ENCODE measurements at regions not wholly inside any gene's neighbourhood (a gene's known extent, or its start where the extent isn't known, plus 50 kb on each side); places are given as distances from the start of the nearest gene placed in this dataset.

- no peak for DNase-seq (ENCODE audit: low read depth)
Observed at GRCh38 chr16:87065446-87066132, 251.6 kb downstream of the C16orf95 start.

DNA sequence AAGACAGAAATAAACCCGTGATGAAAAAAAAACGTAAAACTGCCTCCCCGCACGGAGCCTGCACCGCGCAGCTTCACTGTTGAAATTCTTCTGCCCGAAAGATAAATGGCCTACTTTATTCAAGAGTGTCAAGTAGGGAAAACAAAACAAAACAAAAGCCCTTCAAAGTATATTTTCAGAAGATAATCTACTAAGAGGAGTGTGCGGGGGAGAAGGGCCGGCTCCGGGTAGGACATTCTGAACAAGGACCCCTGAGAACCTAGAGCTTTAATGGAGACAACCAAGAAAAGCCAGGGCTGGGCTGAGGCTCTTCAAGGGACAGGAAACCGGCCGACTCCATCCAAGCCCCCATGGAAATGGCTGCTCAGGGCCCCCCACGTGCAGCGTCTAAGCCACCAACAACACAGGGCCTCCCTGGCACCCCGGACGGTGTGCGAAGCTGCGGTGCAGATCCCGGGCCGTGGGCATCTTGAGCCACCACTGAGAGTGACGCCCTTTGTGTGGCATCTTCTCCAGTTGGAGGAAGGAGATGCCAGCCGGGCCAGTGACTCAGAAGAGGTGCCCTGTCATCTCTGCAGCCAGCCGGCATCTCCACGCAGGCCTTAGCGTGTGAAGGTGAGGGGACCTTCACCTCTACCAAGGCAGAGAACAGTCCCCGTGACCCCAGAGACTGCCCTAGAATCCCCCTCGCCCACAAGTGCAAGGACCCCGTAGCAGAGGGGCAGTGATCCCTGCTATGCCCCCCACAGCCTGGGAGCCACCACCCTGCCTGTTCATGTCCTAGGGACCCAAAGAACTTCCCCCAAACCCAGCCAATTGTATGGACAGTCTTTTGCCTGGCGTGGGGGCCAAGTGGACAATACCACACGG is 250.8 kb downstream of the C16orf95 start:
- no peak for DNase-seq (ENCODE audit: low read depth)

DNA sequence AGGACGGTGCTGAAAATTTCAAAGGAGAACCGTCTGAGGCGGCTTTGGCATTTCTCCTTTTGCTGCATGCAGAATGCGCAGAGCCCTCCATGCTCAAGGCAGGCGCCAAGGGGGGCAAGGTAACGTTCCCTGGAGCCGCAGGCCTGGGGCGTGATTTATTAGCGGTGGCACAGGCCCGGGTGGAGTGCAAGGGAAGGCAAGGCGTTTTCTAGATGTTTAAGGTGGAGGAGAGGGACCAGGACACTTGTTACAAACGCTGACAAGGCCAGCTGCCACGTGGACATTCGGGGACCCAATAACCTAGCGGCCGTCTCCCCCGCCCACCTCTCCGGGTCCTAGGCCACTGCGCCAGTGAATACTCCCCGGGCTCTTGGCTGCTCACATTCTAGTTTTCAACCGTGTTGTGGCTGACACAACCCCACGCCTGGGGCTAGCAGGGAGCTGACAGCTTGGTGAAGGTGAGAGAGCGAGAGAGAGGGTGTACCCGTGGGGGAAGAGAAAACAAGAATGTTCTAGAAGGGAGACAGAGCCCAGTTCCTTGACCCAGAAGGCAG is 250.1 kb downstream of the C16orf95 start:
- no peak for DNase-seq (ENCODE audit: low read depth)

- DNase-seq (ENCODE audit: low read depth) = no peak
Observed at GRCh38 chr16:87067836-87068761, 249.1 kb downstream of the C16orf95 start.

- no peak for DNase-seq (ENCODE audit: low read depth)
Observed at GRCh38 chr16:87068762-87069150, 248.4 kb downstream of the C16orf95 start.

GRCh38 chr16:87070657-87071056 is 246.5 kb downstream of the C16orf95 start:
- DNase-seq (ENCODE audit: low read depth) = no peak

GRCh38 chr16:87072101-87072500 is 245.1 kb downstream of the C16orf95 start:
- no peak for DNase-seq (ENCODE audit: low read depth)

DNA sequence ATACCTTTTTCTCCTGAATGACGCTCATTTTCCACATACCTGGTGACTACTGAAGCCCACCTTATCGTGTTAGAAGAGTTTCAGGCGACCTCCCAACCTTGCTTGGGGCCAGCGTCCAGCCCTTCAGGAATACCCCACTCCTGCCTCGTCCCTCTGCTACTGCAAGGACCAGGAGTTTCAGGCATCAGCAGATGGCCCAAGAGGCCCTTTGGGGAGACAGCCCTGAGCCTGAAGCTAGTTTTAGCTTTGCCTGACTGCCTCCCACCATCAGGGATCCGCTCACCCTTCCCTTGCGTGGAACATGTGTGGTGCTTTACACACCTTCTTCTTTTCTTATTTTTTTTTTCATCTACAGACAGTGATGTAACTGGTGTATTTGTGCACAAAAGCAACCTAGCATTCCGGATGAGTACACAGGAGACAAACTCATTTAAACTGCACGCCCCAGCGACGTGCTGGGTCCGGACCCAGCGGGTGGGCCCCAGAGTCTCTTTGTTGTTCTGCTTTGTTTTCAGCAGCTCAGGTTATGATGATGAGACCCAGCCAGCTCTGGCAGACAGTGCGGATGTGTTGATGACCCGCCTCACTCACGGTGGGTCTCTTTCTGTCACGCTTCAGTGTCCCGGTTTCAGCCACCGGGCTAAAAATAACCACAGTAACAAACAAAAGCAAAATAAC is 242.4 kb downstream of the C16orf95 start:
- DNase-seq (ENCODE audit: low read depth) = no peak

- DNase-seq (ENCODE audit: low read depth) = no peak
Observed at GRCh38 chr16:87075319-87075860, 241.8 kb downstream of the C16orf95 start.

DNA sequence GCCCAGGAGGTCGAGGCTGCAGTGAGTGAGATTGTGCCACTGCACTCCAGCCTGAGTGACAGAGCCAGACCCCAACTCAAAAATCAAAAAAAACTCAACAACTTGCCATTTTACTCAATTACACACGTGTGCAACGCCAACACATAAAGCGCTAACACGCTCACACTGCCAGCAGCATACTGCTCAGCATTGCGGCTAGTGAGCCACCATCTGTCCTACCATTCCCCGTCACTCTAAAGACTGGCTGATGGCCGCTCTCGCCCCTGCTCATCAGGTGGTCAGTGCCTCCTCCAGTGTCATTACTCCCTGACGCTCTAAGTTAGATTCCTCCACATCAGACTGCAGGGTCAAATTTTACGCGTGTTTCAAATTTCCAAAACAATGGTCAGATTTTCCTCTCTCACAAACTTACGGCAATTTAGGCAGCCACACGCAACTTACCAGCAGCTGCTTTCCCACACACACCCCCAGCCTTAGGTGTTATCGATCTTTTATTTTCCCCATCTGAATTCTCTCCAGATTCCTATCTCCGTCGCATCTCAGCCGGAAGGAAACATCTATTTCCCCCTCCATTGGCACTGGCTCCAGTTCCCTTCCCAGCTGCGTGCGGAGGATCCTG is 240.8 kb downstream of the C16orf95 start:
- DNase-seq (ENCODE audit: low read depth) = no peak

DNA sequence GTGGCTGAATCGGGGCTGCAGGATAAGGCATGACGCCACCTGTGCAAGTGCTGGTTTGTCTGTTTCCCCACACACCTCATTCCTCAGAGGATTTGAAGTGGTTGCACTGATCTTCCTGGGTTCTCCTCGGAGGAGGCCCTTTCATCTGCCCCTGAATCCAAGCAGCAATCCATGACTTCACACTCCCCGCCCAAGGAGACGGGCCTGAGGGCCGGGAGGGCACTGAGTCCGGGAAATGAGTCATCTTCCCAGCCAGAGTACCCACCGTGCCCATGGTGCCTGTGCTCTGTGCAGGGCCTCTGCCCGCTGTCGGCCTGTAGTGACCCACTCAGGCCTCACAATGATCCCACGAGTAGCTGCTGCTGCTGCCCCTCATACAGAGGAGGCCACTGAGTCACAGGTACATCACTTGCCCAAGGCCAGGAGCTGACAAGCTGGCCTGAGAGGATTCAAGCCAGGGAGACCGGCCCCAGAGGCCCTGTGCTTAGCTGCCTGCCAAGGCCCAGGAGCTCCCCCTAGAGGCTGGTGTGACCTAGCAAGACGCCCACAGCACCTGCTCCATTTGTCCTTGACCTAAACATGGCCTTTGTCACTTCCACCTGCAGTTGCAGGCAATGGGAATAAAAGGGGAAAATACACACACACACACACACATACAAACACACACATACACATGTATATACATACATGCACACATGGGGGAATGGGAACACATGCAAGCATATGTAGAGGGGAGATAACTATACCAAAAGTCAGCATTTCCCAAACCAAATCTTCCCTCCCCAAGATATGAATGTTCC is 240.0 kb downstream of the C16orf95 start:
- peak; percentile 76 for DNase-seq (ENCODE audit: low read depth)

DNA sequence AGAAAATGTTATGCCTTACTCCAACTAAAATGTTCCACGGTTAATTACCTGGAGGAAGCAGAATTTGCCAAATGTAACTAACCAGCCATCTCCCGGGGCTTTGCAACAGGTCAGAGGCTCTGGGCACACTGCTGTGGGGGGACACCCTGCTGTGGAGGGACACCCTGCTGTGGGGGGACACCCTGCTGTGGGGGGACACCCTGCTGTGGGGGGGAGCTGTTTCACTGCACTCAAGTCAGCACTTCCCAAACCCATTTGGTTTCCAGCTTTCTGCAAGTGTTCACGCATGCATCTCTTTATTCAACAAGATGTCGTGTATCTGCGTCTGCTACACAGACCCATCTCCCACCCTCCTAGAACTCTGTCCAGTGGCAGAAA is 239.5 kb downstream of the C16orf95 start:
- no peak for DNase-seq (ENCODE audit: low read depth)

DNA sequence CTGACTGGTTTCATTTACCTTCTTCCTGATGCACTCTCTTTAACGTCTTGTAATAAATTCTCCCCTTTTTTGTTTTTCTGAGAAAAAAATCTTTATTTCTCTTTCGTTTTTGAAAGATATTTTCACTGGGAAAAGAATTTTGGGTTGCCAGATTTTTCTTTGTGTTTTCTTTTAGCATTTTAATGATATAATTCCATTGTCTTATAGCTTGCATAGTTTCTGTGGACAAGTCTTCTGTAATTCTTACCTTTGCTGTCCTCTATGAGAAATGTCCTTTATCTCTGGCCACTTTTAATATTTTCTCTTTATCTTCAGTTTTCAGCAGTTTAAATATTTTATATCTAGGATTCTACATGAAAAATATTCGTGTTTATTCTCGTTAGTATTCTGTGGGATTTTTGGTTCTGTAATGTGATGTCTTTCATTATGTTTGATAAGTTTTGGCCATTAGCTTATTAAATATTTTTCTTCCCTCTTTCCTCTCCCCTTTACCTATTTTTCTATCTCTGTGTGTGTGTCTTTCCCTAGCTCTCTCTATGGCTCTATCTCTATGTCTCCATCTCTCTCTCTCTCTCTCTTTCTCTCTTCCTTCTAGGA is 236.5 kb downstream of the C16orf95 start:
- DNase-seq (ENCODE audit: low read depth) = no peak

- no peak for DNase-seq (ENCODE audit: low read depth)
Observed at GRCh38 chr16:87085441-87085840, 231.8 kb downstream of the C16orf95 start.

- peak; percentile 47 for DNase-seq (ENCODE audit: low read depth)
Observed at GRCh38 chr16:87086156-87086555, 231.0 kb downstream of the C16orf95 start.

- DNase-seq (ENCODE audit: low read depth) = peak; percentile 18
Observed at GRCh38 chr16:87086575-87086974, 230.6 kb downstream of the C16orf95 start.

GRCh38 chr16:87092958-87093357 is 224.2 kb downstream of the C16orf95 start:
- DNase-seq (ENCODE audit: low read depth) = no peak

DNA sequence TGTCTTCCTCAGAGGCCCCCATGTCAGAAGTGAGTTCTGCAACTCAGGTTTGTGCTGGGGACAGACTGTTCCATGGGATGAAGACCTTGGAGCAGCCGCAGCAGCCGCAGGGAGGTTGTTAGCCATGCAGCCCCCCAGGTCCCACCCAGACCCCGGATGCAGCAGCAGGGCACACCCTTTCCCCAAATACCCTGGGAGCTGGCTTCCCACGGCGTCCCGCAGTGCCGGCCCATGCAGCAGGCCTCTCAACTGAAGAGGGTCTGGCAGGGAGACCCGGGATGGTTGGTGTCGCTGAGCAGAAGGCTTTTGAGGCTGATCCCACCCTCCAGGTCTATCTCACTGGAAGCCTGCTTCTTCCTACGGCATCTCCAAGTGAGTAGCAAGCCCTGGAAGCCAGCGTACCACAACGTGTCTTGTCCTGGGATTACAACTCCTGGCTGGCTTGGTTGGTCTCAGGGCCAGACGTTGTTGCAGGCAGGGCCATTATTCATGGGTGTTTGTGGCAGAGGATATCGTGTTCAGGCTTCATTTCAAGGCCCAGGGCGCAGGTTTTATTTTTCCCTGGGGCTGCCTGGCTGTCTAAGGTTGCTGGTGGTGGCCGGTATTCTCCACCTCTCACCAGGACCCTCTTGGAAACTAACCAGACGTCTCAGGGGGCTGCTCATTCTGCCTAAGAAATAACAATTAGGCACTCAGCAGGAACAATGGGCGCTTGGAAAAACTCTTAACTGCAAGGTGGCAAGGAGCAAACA is 223.2 kb downstream of the C16orf95 start:
- no peak for DNase-seq (ENCODE audit: low read depth)

- DNase-seq (ENCODE audit: low read depth) = no peak
Observed at GRCh38 chr16:87094556-87094865, 222.7 kb downstream of the C16orf95 start.
